Limb (tissue), 2 donors: ENCODE measurements at regions not wholly inside any gene's neighbourhood (a gene's known extent, or its start where the extent isn't known, plus 50 kb on each side); places are given as distances from the start of the nearest gene placed in this dataset.
"Not testable (repeated sequence)": the region's sequence is repeated elsewhere in the genome, so short reads cannot be mapped to it uniquely, and the experiment has no call there.

ENCODE experiments used
- DNase-seq, 2 donors: peaks; one replicate each; pipeline ENCODE4 v3.0.0-alpha.2; 2016; ENCODE audit errors: extremely low spot score in 2 of 2

GRCh38 chr5:62909326-62909725 lies 330.7 kb downstream of the LRRC70 start:
- no peak for DNase-seq

GRCh38 chr5:62902126-62902525 lies 323.5 kb downstream of the LRRC70 start:
- peak in 1 of 2 donors; percentile 20 for DNase-seq

GRCh38 chr5:62900976-62901375 lies 322.4 kb downstream of the LRRC70 start:
- DNase-seq = no peak

DNA sequence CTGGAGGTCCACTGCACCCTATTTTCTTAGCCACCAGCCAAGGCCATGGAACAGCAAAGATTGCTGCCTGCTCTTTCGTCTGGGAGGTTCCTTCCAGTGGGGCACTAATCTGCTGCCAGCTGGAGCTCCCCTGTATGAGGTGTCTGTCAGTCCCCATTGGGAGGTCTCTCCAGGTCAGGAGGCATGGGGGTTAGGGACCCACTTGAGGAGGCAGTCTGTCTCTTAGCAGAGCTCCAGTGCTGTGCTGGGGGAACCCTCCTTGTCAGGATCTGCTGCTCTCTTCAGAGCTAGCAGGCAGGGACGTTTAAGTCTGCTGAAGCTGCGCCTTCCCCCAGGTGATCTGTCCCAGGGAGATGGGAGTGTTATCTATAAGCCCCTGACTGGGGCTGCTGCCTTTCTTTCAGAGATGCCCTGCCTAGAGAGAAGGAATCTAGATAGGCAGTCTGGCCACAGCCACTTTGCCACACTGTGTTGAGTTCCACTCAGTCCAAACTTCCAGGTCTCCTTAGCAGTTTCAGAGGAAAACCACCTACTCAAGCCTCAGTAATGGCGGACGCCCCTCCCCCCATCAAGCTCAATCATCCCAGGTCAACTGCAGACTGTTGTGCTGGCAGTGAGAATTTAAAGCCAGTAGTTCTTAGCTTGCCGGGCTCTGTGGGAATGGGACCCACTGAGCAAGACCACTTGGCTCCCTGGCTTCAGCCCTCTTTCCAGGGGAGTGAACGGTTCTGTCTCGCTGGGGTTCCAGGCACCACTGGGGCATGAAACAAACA lies 317.7 kb downstream of the LRRC70 start:
- no peak for DNase-seq

- no peak for DNase-seq
These were observed 308.1 kb downstream of the LRRC70 start for GRCh38 chr5:62886603-62887315.

DNA sequence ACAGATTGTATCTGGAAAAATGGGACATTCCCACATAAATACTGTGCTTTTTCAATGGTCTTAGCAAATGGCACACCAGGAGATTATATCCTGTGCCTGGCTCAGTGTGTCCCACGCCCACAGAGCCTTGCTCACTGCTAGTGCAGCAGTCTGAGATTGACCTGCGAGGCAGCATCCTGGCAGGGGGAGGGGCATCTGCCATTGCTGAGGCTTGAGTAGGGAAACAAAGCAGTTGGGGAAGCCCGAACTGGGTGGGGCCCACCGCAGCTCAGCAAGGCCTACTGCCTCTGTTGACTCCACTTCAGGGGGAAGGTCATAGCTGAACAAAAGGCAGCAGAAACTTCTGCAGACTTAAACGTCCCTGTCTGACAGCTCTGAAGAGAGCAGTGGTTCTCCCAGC lies 258.7 kb downstream of the LRRC70 start:
- not testable (repeated sequence) for DNase-seq

GRCh38 chr5:62829604-62829986 lies 251.0 kb downstream of the LRRC70 start:
- no peak for DNase-seq

GRCh38 chr5:62828742-62829603 lies 250.4 kb downstream of the LRRC70 start:
- no peak for DNase-seq

GRCh38 chr5:62825623-62826220 lies 247.1 kb downstream of the LRRC70 start:
- DNase-seq = no peak

- DNase-seq = no peak
These were observed 246.3 kb downstream of the LRRC70 start for GRCh38 chr5:62824936-62825335.

- DNase-seq = not testable (repeated sequence)
These were observed 238.4 kb downstream of the LRRC70 start for GRCh38 chr5:62817043-62817442.

DNA sequence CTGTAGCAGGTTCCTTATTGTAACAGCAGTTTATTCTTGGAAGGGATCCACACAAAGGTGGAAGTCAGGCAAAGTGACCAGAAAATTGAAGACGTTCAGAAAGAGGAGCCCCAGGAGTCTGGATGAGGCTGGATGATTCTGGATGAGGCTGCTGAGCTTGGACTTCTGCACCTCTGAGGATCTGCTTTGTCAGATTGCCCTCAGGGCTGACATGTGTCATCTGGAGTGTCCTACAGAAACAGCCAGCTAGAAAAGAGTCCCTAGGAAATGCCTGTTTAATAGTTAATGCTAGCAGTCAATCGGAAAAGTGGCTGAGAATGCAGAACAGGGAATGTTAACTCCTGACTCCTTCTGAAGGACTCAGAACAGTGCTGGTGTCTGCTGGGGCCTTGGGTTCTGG lies 236.4 kb downstream of the LRRC70 start:
- DNase-seq = no peak

DNA sequence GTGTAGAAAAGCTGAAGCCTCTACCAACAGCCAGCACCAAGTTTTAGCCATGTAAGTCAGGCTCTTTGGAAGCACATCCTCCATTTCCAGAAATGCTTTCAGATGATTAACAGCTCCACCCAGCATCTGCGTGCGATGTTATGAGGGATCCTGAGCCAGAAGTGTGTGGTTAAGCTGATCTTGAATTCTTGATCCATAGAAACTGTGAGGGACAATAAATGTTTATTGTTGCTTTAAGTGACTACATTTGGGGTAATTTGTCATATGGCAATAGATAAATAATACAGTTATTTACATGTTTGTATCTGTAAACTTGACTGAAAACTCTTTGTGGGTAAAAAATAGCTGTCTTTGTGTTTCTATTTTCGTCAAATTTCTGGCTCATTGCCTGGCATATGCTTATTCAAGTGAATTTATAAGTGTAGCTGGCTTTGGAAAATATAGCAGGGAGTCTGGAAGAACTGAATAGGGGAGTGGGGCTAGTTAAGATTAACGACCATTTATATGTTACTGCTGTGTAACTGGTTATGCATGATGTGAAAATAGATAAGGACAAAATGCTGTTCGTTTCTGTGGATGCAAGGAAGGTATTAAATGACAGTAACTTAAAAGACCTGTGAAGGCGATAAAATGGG lies 234.1 kb downstream of the LRRC70 start:
- peak in 1 of 2 donors; percentile 2 for DNase-seq

- DNase-seq = not testable (repeated sequence)
These were observed 226.2 kb downstream of the LRRC70 start for GRCh38 chr5:62804819-62805218.

DNA sequence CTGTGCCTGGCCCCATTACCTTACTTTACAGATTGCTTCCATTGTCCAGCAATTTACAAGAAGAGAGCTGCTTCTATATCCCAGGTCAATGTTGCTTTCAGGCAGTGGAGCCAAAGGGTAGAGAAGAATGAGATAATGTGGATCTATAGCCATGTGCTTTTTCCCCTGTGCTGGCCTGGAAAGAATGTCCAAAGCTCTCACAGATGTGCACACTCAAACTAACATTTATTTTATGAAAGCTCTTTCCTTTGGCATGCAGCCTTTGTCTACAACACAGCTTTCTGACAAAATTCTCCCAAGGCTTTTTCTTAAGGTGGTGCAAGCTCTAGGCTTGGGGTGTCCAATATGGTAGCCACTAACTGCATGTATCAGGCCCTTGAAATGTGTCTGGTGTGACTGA lies 217.3 kb downstream of the LRRC70 start:
- peak in 1 of 2 donors; percentile 23 for DNase-seq

- no peak for DNase-seq
These were observed 215.8 kb downstream of the LRRC70 start for GRCh38 chr5:62794456-62794855.

- no peak for DNase-seq
These were observed 212.4 kb downstream of the LRRC70 start for GRCh38 chr5:62791059-62791458.

GRCh38 chr5:62790348-62790747 lies 211.7 kb downstream of the LRRC70 start:
- no peak for DNase-seq

GRCh38 chr5:62786099-62786498 lies 207.5 kb downstream of the LRRC70 start:
- no peak for DNase-seq

- DNase-seq = no peak
These were observed 207.0 kb downstream of the LRRC70 start for GRCh38 chr5:62785588-62785987.
